ENCODE measurements at regions not wholly inside any gene's neighbourhood (a gene's known extent, or its start where the extent isn't known, plus 50 kb on each side); places are given as distances from the start of the nearest gene placed in this dataset.
A peak's percentile ranks its signal among the peaks of the same experiment; 100 is the strongest.

- no peak for DNase-seq
Measured at GRCh38 chr2:221263573-221263972, 308.5 kb downstream of the EPHA4 start.

- no peak for DNase-seq
Measured at GRCh38 chr2:221264318-221264717, 307.8 kb downstream of the EPHA4 start.

- DNase-seq = no peak
Measured at GRCh38 chr2:221267773-221268425, 304.2 kb downstream of the EPHA4 start.

- DNase-seq = no peak
Measured at GRCh38 chr2:221268631-221269030, 303.5 kb downstream of the EPHA4 start.

DNA sequence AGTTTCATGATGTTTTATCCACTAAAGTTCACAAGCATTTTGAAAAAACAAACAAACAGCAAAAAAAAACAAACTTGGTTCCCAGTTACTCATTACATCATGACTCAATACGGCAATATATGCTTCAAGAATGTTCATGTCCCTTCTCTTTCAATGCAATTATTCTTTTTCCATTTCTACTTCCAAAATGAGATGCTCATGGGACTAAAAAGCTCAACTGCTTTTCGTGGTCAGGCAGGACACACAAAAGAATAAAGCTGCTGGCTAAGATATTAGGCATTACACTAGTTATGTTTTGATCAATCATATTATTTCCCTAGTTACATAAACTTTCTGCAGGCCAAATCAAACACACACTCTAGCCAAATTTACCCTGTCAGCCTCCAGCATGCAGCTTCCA, 301.3 kb downstream of the EPHA4 start:
- no peak for DNase-seq

GRCh38 chr2:221272729-221273128, 299.4 kb downstream of the EPHA4 start:
- no peak for DNase-seq

DNA sequence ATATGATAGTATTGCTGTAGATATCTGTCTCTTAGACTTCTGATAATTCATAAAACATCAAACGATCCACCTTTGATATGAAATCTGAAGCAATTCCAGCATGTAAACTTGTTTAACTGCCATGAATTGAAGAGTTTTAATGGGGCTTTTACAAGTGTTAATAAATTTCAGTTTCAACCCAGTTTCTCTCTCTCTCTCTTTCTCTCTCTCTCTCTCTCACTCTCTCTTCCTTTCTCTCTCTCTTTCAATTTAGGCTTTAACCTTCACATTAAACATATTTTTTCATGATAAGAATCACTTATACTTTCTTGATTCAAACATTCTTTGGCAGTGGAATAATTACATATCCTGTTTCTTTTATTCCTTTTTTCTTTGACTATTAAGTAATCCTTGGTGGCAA, 296.1 kb downstream of the EPHA4 start:
- no peak for DNase-seq

DNA sequence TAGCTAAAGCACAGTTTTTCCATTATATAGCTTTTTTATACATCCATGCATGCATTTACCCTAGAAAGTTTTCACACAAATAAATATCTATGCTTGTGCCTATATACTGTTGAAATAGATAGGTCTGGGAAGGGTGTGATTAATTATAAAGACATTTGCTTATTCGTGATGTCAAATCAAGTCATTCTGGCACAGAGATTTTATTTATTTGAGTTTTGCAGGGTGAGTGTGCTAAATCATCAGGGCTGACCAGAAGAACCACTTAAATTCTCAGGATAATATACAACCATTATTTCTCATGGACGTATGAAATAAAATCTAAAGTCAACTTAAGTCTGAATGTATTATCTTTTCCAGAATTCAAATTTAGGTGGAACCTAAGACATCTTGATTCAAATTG, 295.5 kb downstream of the EPHA4 start:
- DNase-seq = no peak

DNA sequence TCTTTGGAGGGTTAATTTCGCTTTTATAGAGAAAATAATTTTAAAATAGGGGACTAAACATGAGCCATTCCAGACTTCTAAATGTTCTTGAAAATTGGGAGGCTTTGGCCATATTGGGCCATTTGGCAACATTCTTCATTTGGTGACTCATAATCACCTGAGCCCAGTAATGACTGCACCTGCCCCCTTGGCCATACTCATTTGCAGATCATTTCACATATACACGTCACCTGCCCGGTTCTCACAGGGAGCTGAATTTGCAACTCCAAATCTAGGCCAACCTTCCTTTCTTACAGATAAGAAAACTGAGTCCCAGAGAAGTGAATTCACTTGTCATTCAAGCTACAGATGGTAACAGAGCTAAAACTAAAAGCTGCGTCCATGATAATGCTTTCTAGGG, 289.7 kb downstream of the EPHA4 start:
- no peak for DNase-seq

DNA sequence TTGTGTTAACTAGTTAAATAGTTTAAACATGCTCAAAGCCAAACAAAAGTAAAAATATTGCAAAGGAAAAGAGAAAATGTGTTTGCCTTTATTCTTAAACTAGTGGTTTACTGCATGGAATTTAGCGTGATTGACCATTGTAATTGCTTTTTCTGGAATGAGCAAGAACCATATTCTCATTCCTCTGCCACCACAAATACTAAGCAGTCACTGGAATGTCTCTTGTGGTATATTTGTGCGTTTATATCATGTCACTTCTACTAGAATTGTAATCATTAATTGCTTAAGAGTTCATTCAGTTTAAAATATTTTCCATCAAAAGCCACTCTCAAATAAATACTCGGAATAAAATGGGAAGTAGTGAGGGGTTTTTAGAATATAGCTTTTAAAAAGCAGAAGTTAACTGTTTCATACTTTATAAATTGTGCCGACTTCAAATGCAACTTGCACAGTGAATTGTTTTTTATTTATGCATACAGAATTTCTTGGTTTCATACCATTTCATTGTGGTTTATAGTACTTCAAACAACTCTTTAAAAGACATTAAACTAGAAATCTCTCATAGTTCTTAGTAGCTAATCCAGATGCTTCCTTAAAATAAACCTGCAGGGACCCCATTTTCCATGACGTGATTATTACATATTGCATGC, 288.1 kb downstream of the EPHA4 start:
- DNase-seq = peak in 2 of 4 experiments; percentile 39 to 42

GRCh38 chr2:221285148-221285547, 287.0 kb downstream of the EPHA4 start:
- peak in 2 of 4 experiments; percentile 14 to 28 for DNase-seq

DNA sequence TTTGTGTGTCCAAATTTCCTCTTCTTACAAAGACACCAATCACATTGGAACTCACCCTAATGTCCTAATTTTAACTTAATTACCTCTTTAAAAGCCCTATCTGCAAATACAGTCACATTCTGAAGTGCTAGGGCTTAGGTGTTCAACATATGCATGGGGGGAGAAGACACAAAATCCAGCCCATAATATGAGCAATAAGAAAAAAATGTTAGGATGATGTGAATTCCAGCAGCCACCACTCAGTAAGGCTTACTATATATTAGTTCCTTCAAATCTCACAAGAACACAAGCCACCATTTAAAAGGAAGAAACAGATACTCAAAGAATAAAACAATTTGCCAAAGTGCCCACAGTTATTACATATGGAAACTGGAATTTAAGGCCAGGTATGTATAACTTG, 285.7 kb downstream of the EPHA4 start:
- DNase-seq = no peak

GRCh38 chr2:221289389-221289788, 282.7 kb downstream of the EPHA4 start:
- DNase-seq = no peak

DNA sequence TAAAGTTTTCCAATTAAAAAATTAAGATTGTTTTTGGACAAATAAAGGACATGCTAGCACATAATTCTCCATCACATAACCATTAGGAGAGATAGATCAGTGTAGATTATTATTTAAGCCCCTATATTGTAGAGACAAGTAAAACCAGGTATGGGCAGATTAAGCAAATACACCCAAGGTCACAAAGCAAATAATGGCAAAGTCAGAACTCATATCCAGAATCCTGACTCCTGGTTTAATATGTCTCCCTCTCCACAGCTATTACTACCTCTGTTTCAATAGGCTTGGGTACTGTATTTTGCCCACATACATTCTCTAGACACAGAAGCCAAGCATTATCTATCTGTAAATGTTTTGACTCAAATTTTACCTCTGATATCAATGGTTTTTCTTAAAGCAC, 282.3 kb downstream of the EPHA4 start:
- no peak for DNase-seq

DNA sequence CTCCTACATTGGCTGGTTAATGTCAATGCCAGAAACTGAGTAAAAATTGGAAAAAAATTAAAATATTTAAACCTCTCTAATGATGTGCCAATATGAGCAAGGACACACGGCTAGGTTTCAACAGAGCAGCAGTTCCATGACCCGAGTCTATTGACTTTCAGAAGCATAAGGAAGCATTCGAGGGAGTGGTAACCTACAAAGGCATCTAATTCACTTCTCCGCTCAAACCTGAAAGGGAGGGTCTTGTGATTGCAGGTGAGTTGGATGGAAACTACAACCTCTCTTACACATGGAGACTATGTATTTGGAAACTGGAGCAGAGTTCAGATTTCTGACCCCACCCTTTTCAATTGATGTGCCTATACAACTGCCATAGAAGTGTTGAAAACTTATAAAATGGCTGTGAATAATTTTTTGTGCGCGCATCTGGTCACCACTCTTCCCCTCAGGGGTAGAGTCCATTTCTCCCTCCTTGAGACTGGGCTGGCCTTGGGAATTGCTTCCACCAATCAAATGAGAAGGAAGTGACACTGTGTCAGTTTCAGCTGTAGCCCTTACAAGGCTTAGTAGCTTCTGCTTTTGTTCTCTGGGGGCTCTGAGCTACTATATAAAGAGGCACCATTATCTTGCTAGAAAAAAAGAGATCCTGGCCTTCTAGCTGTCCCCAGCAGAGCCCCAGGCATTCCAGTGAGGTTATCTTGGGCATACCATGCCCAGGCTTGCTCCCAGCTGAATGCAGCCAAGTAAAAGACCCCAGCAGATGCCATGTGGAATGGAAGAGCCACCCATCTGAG, 278.0 kb downstream of the EPHA4 start:
- DNase-seq = peak in 2 of 4 experiments; percentile 9 to 16

- no peak for DNase-seq
Measured at GRCh38 chr2:221304916-221305315, 267.2 kb downstream of the EPHA4 start.

DNA sequence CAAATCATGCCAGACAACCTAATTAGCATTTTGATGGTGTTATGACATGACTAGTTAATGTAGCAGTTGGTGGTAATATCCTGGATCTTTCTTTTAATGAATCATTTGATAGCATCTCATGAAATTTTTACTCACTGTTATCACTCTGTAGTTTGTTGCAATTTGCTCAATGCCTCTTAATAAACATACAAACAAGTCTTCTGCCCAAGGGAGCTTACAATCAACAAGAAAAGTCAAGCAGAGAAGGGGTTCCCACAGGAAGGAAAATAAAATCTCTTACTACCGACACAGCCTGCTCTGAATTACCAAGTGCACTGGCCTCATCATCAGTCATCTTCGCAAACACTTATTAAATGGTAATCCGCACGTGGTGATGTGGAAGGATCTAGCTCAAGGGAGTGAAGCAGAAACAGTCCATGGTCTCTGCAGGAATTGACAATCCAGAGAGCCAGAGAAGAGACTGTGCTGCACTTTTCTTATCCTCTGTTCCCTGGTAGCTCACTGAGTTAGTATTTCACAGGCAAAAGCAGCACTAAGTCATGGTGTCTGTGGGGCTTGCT, 263.5 kb downstream of the EPHA4 start:
- DNase-seq = no peak

- no peak for DNase-seq
Measured at GRCh38 chr2:221309892-221310583, 262.1 kb downstream of the EPHA4 start.

GRCh38 chr2:221310730-221311129, 261.4 kb downstream of the EPHA4 start:
- DNase-seq = no peak

GRCh38 chr2:221312634-221313033, 259.5 kb downstream of the EPHA4 start:
- DNase-seq = peak in 2 of 4 experiments; percentile 23 to 33

DNA sequence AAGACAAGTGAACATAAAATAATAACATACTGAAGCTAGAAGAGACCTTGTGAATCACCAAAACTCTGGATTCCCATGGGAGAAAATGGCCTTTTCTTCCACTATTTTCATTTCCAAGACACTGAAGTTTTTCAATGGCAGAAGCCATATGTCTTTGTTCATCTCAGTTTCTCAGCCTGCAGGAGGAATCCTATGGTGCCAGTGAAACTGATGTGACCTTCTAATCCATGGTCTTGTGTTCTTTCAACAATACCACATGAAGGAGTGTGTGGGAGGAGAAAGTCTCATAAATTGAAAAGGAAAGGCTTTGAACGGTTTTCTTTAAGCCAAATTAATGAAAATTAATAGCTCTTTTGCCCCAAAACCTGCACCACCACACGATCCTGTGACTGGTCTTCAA, 257.3 kb downstream of the EPHA4 start:
- DNase-seq = no peak

GRCh38 chr2:221318376-221319130, 253.6 kb downstream of the EPHA4 start:
- DNase-seq = no peak

Data from suppressor macrophage (primary cell).